GM23338 (cell line): ENCODE measurements at regions not wholly inside any gene's neighbourhood (a gene's known extent, or its start where the extent isn't known, plus 50 kb on each side); places are given as distances from the start of the nearest gene placed in this dataset.

Source experiments
- CREB1 ChIP-seq: fragments of 250-450 bp; sonication (Bioruptor Pico); IDR thresholded peaks from 2 replicates; pipeline ENCODE4 v1.5.0; 2020; ENCODE audit warnings: low read depth, mild to moderate bottlenecking, moderate library complexity
- CTCF ChIP-seq, 2 experiments: fragments of 200-600 bp in 1 of 2; sonication (generic) in 1 of 2; conservative IDR thresholded peaks; 2 replicates each; pipeline versions ENCODE4 v1.5.1 to v1.6.1; 2016 to 2017; ENCODE audit warnings: antibody characterized with exemption in 2 of 2, low read depth in 2 of 2, mild to moderate bottlenecking in 2 of 2, moderate library complexity in 1 of 2
- ETS1 ChIP-seq: IDR thresholded peaks from 2 replicates; pipeline ENCODE4 v1.6.1; 2016; ENCODE audit warnings: antibody characterized with exemption
- EZH2 ChIP-seq: fragments of 200-600 bp; sonication (generic); IDR thresholded peaks from one replicate; pipeline ENCODE4 v1.8.0; 2017; ENCODE audit warnings: antibody characterized with exemption, mild to moderate bottlenecking, low read depth; ENCODE audit not compliant: unreplicated experiment
- EZH2phosphoT487 ChIP-seq: fragments of 200-600 bp; sonication (generic); IDR thresholded peaks from one replicate; pipeline ENCODE4 v1.8.1; 2018; ENCODE audit warnings: antibody characterized with exemption; ENCODE audit not compliant: unreplicated experiment
- JUNB ChIP-seq: IDR thresholded peaks from one replicate; pipeline ENCODE4 v1.6.1; 2016; ENCODE audit warnings: antibody characterized with exemption; ENCODE audit not compliant: unreplicated experiment
- POLR2AphosphoS5 ChIP-seq: IDR thresholded peaks from 2 replicates; pipeline ENCODE4 v1.6.1; 2016; ENCODE audit warnings: antibody characterized with exemption, low read depth
- REST ChIP-seq: IDR thresholded peaks from one replicate; pipeline ENCODE4 v1.6.1; 2018; ENCODE audit warnings: antibody characterized with exemption; ENCODE audit not compliant: unreplicated experiment

GRCh38 chr10:78807504-78808203, 261.1 kb upstream of the ZMIZ1 start:
- TF ChIP-seq CTCF (conservative IDR thresholded peaks at IDR 0.05; ENCODE audit: low read depth in 2 of 2) (no peak), POLR2AphosphoS5 (no peak), CREB1 (no peak), EZH2 (no peak), JUNB (no peak), REST (no peak), EZH2phosphoT487 (no peak), ETS1 (no peak)
